A549 (cell line): ENCODE measurements at regions not wholly inside any gene's neighbourhood (a gene's known extent, or its start where the extent isn't known, plus 50 kb on each side); places are given as distances from the start of the nearest gene placed in this dataset.
"Not testable (repeated sequence)": the region's sequence is repeated elsewhere in the genome, so short reads cannot be mapped to it uniquely, and the experiment has no call there.

Source experiments
- ATAC-seq, 2 experiments: fragments of 200-7000 bp in 1 of 2; fragments of >200 bp in 1 of 2; cut with Nextera tagmentation in 1 of 2; cut with Tn5 transposase in 1 of 2; 3 replicates each; pipeline versions ENCODE4 v1.8.0 to v1.9.1; 2018 to 2020; ENCODE audit warnings: mild to moderate bottlenecking in 1 of 2, moderate library complexity in 1 of 2
- CTCF ChIA-PET: fragments of 300-600 bp; sonication (Branson Sonifier 250); formaldehyde crosslinking; extraction: SDS; loops from one replicate; lab custom pipeline; 2021; ENCODE audit warnings: antibody characterized with exemption, inconsistent platforms; lab: Yijun Ruan, JAX
- POLR2A ChIA-PET: fragments of 350-600 bp; formaldehyde crosslinking; extraction: SDS; loops from one replicate; lab custom pipeline; 2021; ENCODE audit warnings: antibody characterized with exemption, inconsistent platforms; lab: Yijun Ruan, JAX
- DNase-seq, 2 experiments: peaks; one replicate each; pipeline versions ENCODE4 v3.0.0 to v3.0.0-alpha.2; 2011 to 2016; ENCODE audit warnings: low read depth in 1 of 2, low spot score in 1 of 2
- FAIRE-seq: peaks from 2 replicates; lab custom pipeline; 2011; peaks lifted over from hg19 to GRCh38; lab: Jason Lieb, UNC
- H3K27ac ChIP-seq, 2 experiments: fragments of >200 bp; sonication (Bioruptor Twin); formaldehyde crosslinking; 3 replicates each; pipeline ENCODE4 v1.5.1; 2016 to 2017
- H3K4me1 ChIP-seq: fragments of >200 bp; sonication (Bioruptor Twin); formaldehyde crosslinking; 3 replicates; pipeline ENCODE4 v1.6.1; 2016
- H3K4me2 ChIP-seq: fragments of >200 bp; sonication (Bioruptor Twin); formaldehyde crosslinking; 3 replicates; pipeline ENCODE4 v1.6.1; 2016
- H3K4me3 ChIP-seq: fragments of >200 bp; sonication (Bioruptor Twin); formaldehyde crosslinking; 3 replicates; pipeline ENCODE4 v1.5.1; 2016
- H3K9me3 ChIP-seq: fragments of >200 bp; sonication (Bioruptor Twin); formaldehyde crosslinking; 3 replicates; pipeline ENCODE4 v1.6.1; 2016
- CBX8 ChIP-seq: fragments of 200-600 bp; sonication (generic); IDR thresholded peaks from 2 replicates; pipeline ENCODE4 v1.6.1; 2016
- CTCF ChIP-seq: fragments of >200 bp; sonication (Bioruptor Twin); formaldehyde crosslinking; IDR thresholded peaks from 3 replicates; pipeline ENCODE4 v1.5.1; 2016
- EHMT2 ChIP-seq: fragments of 200-600 bp; sonication (generic); IDR thresholded peaks from 2 replicates; pipeline ENCODE4 v1.6.1; 2016; ENCODE audit warnings: antibody characterized with exemption, low read depth, mild to moderate bottlenecking, moderate library complexity
- FOSB ChIP-seq: fragments of 250-450 bp; sonication (Bioruptor Pico); IDR thresholded peaks from 2 replicates; pipeline ENCODE4 v1.5.0; 2020; ENCODE audit warnings: mild to moderate bottlenecking, moderate library complexity
- FOSL2 ChIP-seq, 2 experiments: fragments of 450-650 bp in 1 of 2; fragments of >200 bp in 1 of 2; sonication (Bioruptor Twin) in 1 of 2; formaldehyde crosslinking; IDR thresholded peaks; 2 replicates each; pipeline versions ENCODE4 v1.5.0 to v1.6.1; 2016 to 2020; ENCODE audit warnings: mild to moderate bottlenecking in 1 of 2, moderate library complexity in 1 of 2
- GATA3 ChIP-seq: IDR thresholded peaks from 2 replicates; pipeline ENCODE4 v1.6.1; 2012; ENCODE audit warnings: borderline replicate concordance
- HDAC2 ChIP-seq: fragments of 200-600 bp; sonication (generic); IDR thresholded peaks from 2 replicates; pipeline ENCODE4 v1.6.1; 2016
- HEYL ChIP-seq: fragments of 250-450 bp; sonication (Bioruptor Pico); IDR thresholded peaks from 2 replicates; pipeline ENCODE4 v1.8.0; 2021; ENCODE audit warnings: mild to moderate bottlenecking, moderate library complexity
- MAX ChIP-seq: IDR thresholded peaks from 2 replicates; pipeline ENCODE4 v1.6.1; 2012
- MAZ ChIP-seq: fragments of 150-350 bp; IDR thresholded peaks from 2 replicates; pipeline ENCODE4 v1.6.1; 2014; ENCODE audit warnings: antibody characterized with exemption, low read depth, low read length, borderline replicate concordance
- NR3C1 ChIP-seq: fragments of >200 bp; sonication (Bioruptor Twin); formaldehyde crosslinking; IDR thresholded peaks from 3 replicates; pipeline ENCODE4 v1.6.1; 2017
- PHF8 ChIP-seq: fragments of 200-600 bp; sonication (generic); IDR thresholded peaks from 2 replicates; pipeline ENCODE4 v1.6.1; 2016; ENCODE audit warnings: low read depth, mild to moderate bottlenecking, antibody characterized with exemption, moderate library complexity, borderline replicate concordance
- POLR2A ChIP-seq: IDR thresholded peaks from 2 replicates; pipeline ENCODE4 v1.6.1; 2012; ENCODE audit warnings: mild to moderate bottlenecking, low read length
- RARB ChIP-seq: fragments of 250-450 bp; sonication (Bioruptor Pico); IDR thresholded peaks from 2 replicates; pipeline ENCODE4 v1.8.0; 2021; ENCODE audit warnings: mild to moderate bottlenecking, moderate library complexity
- TFCP2L1 ChIP-seq: fragments of 250-450 bp; sonication (Bioruptor Pico); IDR thresholded peaks from 2 replicates; pipeline ENCODE4 v1.5.0; 2021; ENCODE audit warnings: mild to moderate bottlenecking
- ZFP36 ChIP-seq: fragments of 450-650 bp; IDR thresholded peaks from 2 replicates; pipeline ENCODE4 v1.6.1; 2014; ENCODE audit warnings: borderline replicate concordance; ENCODE audit not compliant: partially characterized antibody
- WGBS: methylation state at CpG from one replicate; pipeline ENCODE4 v1.1.6; 2017; ENCODE audit errors: missing lambda C conversion rate; 5-methylcytosine and 5-hydroxymethylcytosine counted together

GRCh38 chr16:27628241-27628942 is 78.4 kb downstream of the KATNIP start:
- no peak for ATAC-seq
- POLR2A ChIA-PET = no interaction called here
- TF ChIP-seq MAZ = no peak
- no peak for TF ChIP-seq FOSL2 (IDR thresholded peaks at IDR 0.05)
- no peak for TF ChIP-seq FOSL2 (CRISPR knock-in tag; IDR thresholded peaks at IDR 0.05)
- TF ChIP-seq ZFP36 = no peak
- no peak for DNase-seq
- no peaks in the 10 kb centered on the region for H3K4me1 ChIP-seq
- no peak overlapping the region for H3K27ac ChIP-seq
- FAIRE-seq = no peak
- CTCF ChIA-PET = interaction anchor here (5.3 kb wide), 1 partner anchor 12 kb away, joined by 50 read pairs; no protein-coding TSS in a partner anchor
- no peak overlapping the region for H3K4me3 ChIP-seq
- H3K9me3 ChIP-seq = no peaks in the 10 kb centered on the region
- 82% methylated on average over 15 of the region's 15 CpGs for WGBS
- H3K4me2 ChIP-seq = no peak overlapping the region

GRCh38 chr16:27628943-27629462 is 79.1 kb downstream of the KATNIP start:
- ATAC-seq, H3K4me1 ChIP-seq, DNase-seq, H3K4me3 ChIP-seq, POLR2A ChIA-PET, FAIRE-seq, H3K27ac ChIP-seq, H3K4me2 ChIP-seq, H3K9me3 ChIP-seq: not testable (repeated sequence)
- WGBS = 93% methylated on average over 8 of the region's 8 CpGs
- CTCF ChIA-PET = interaction anchor here (5.3 kb wide), 1 partner anchor 12 kb away, joined by 50 read pairs; no protein-coding TSS in a partner anchor

GRCh38 chr16:27632216-27632615 is 82.3 kb downstream of the KATNIP start:
- ChIA-PET POLR2A (no interaction called here), CTCF (interaction anchor here (1.5 to 5.3 kb wide), 2 partner anchors 8 to 439 kb away, joined by 3 to 50 read pairs; no protein-coding TSS in a partner anchor)
- no peak overlapping the region for H3K27ac ChIP-seq
- FAIRE-seq (no peak), ATAC-seq (no peak), DNase-seq (no peak)
- TF ChIP-seq EHMT2 (no peak), FOSB (CRISPR knock-in tag) (no peak), POLR2A (no peak), HEYL (CRISPR knock-in tag) (no peak)
- no peak overlapping the region for H3K4me3 ChIP-seq
- no peak overlapping the region for H3K4me2 ChIP-seq
- no peaks in the 10 kb centered on the region for H3K9me3 ChIP-seq
- H3K4me1 ChIP-seq = no peaks in the 10 kb centered on the region
- WGBS = 91% methylated on average over 10 of the region's 10 CpGs

GRCh38 chr16:27633221-27633620 is 83.3 kb downstream of the KATNIP start:
- H3K4me3 ChIP-seq = no peak overlapping the region
- TF ChIP-seq GATA3 (no peak), CBX8 (no peak), MAX (no peak), RARB (no peak), NR3C1 (no peak), CTCF (no peak)
- TF ChIP-seq, all 56 proteins: peak for 0
- Histone ChIP-seq H3K9me3 (no peaks in the 10 kb centered on the region), H3K27ac (no peak overlapping the region), H3K4me1 (no peaks in the 10 kb centered on the region), H3K4me2 (no peak overlapping the region)
- ChIA-PET CTCF (no interaction called here), POLR2A (no interaction called here)
- 91% methylated on average over 3 of the region's 3 CpGs for WGBS
- no peak for FAIRE-seq
- no peak for DNase-seq
- no peak for ATAC-seq

- ChIA-PET POLR2A (no interaction called here), CTCF (no interaction called here)
- H3K4me3 ChIP-seq = no peak overlapping the region
- TF ChIP-seq PHF8 (no peak), MAZ (no peak), HDAC2 (no peak), POLR2A (no peak), TFCP2L1 (CRISPR knock-in tag) (no peak)
- no peak for DNase-seq
- no peak overlapping the region for H3K27ac ChIP-seq
- no peak for ATAC-seq
- no peaks in the 10 kb centered on the region for H3K9me3 ChIP-seq
- H3K4me2 ChIP-seq = no peak overlapping the region
- no peak for FAIRE-seq
- H3K4me1 ChIP-seq = no peaks in the 10 kb centered on the region
These were observed 83.8 kb downstream of the KATNIP start for GRCh38 chr16:27633721-27634120.
